ENCODE measurements at regions not wholly inside any gene's neighbourhood (a gene's known extent, or its start where the extent isn't known, plus 50 kb on each side); places are given as distances from the start of the nearest gene placed in this dataset.

DNA sequence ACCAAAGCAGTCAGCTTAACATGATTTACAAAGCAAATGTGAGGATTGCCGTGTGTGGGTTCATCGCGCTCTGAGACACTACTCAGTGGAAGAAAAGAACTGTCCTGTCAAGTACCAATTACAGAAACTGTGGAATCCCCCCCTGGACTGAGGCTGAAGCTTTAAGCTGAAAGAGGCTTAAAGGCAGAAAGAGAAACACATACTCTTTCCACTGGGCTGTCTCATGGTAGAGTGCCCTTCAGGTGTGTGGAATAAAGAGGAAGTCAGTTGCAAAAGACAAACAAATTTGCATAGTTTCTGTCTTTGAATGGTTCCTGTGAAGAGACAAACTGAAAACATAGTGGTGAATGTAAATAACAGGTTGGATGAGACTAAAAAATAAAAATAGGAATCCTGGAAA is 560.4 kb upstream of the SYNCRIP start:
- TF ChIP-seq, protein P1, sequence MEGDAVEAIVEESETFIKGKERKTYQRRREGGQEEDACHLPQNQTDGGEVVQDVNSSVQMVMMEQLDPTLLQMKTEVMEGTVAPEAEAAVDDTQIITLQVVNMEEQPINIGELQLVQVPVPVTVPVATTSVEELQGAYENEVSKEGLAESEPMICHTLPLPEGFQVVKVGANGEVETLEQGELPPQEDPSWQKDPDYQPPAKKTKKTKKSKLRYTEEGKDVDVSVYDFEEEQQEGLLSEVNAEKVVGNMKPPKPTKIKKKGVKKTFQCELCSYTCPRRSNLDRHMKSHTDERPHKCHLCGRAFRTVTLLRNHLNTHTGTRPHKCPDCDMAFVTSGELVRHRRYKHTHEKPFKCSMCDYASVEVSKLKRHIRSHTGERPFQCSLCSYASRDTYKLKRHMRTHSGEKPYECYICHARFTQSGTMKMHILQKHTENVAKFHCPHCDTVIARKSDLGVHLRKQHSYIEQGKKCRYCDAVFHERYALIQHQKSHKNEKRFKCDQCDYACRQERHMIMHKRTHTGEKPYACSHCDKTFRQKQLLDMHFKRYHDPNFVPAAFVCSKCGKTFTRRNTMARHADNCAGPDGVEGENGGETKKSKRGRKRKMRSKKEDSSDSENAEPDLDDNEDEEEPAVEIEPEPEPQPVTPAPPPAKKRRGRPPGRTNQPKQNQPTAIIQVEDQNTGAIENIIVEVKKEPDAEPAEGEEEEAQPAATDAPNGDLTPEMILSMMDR (conservative IDR thresholded peaks at IDR 0.05; ENCODE audit: low read depth, low read length), result no peak
- TF ChIP-seq EZH2 (IDR thresholded peaks at IDR 0.05; ENCODE audit: low read length, unreplicated experiment) (no peak), EZH2phosphoT487 (IDR thresholded peaks at IDR 0.05; ENCODE audit: borderline replicate concordance, low read length) (no peak)

All from PC-3 (cell line).